NCI-H2196 (cell line): ENCODE measurements at regions not wholly inside any gene's neighbourhood (a gene's known extent, or its start where the extent isn't known, plus 50 kb on each side); places are given as distances from the start of the nearest gene placed in this dataset.

ENCODE experiments used
- DNase-seq: peaks from one replicate; lab custom pipeline; 2025; ENCODE audit not compliant: unreplicated experiment; lab: John Stamatoyannopoulos, UW

GRCh38 chrX:143206966-143207365, 181.2 kb downstream of the SPANXN4 start:
- DNase-seq, result no peak

- DNase-seq, result no peak
Measured at GRCh38 chrX:143171703-143172102, 146.0 kb downstream of the SPANXN4 start.

- no peak for DNase-seq
Measured at GRCh38 chrX:143165778-143166177, 140.1 kb downstream of the SPANXN4 start.

GRCh38 chrX:143139681-143140080, 114.0 kb downstream of the SPANXN4 start:
- DNase-seq, result no peak

GRCh38 chrX:143121477-143121876, 95.7 kb downstream of the SPANXN4 start:
- peak; percentile 54 for DNase-seq

- no peak for DNase-seq
Measured at GRCh38 chrX:143115466-143115865, 89.7 kb downstream of the SPANXN4 start.

- DNase-seq, result no peak
Measured at GRCh38 chrX:143095816-143096215, 70.1 kb downstream of the SPANXN4 start.

GRCh38 chrX:143095321-143095720, 69.6 kb downstream of the SPANXN4 start:
- no peak for DNase-seq

GRCh38 chrX:143094417-143095023, 68.8 kb downstream of the SPANXN4 start:
- no peak for DNase-seq
